PFSK-1 (cell line): ENCODE measurements at regions not wholly inside any gene's neighbourhood (a gene's known extent, or its start where the extent isn't known, plus 50 kb on each side); places are given as distances from the start of the nearest gene placed in this dataset.

Source experiments
- POLR2AphosphoS5 ChIP-seq: IDR thresholded peaks from 2 replicates; pipeline ENCODE4 v1.6.1; 2012; ENCODE audit warnings: low read depth, mild to moderate bottlenecking, control low read depth, low read length, moderate library complexity
- SIN3A ChIP-seq: IDR thresholded peaks from 2 replicates; pipeline ENCODE4 v1.6.1; 2012; ENCODE audit warnings: mild to moderate bottlenecking, low read length, moderate library complexity, borderline replicate concordance; ENCODE audit not compliant: insufficient read depth
- TF ChIP-seq, protein P1 (sequence below), 2 experiments: IDR thresholded peaks; 2 replicates each; pipeline versions ENCODE4 v1.6.1 to v1.8.0; 2011 to 2012; ENCODE audit warnings: low read depth in 2 of 2, low read length in 2 of 2, control low read depth in 1 of 2, inconsistent platforms in 1 of 2, mild to moderate bottlenecking in 1 of 2, moderate library complexity in 1 of 2; ENCODE audit not compliant: insufficient read depth in 1 of 2

DNA sequence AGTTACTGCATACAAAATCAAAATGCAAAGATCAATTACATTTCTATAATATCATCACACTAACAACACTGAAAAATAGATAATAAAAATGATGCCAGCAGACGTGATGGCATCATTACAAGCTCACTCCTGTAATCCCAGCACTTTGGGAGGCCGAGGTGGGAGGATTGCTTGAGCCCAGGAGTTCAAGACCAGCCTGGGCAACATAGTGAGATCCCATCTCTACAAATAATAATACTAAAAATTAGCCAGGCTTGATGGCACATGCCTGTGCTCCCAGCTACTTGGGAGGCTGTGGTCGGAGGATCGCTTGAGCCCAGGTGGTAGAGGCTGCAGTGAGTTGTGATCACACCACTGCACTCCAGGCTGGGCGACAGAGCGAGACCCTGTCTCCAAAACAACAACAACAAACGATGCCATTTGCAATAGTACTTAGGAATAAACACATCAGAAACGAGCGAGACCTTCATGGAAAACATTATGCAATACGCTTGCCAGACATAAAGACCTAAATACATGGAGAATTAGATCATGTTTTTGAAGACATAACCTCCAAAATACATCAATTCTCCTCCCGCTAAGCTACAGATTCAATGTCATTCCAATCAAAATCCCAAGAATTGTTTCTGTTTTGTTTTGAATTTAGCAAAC lies 86.6 kb upstream of the ERRFI1 start:
- TF ChIP-seq POLR2AphosphoS5 (no peak), SIN3A (no peak)
- TF ChIP-seq, protein P1, sequence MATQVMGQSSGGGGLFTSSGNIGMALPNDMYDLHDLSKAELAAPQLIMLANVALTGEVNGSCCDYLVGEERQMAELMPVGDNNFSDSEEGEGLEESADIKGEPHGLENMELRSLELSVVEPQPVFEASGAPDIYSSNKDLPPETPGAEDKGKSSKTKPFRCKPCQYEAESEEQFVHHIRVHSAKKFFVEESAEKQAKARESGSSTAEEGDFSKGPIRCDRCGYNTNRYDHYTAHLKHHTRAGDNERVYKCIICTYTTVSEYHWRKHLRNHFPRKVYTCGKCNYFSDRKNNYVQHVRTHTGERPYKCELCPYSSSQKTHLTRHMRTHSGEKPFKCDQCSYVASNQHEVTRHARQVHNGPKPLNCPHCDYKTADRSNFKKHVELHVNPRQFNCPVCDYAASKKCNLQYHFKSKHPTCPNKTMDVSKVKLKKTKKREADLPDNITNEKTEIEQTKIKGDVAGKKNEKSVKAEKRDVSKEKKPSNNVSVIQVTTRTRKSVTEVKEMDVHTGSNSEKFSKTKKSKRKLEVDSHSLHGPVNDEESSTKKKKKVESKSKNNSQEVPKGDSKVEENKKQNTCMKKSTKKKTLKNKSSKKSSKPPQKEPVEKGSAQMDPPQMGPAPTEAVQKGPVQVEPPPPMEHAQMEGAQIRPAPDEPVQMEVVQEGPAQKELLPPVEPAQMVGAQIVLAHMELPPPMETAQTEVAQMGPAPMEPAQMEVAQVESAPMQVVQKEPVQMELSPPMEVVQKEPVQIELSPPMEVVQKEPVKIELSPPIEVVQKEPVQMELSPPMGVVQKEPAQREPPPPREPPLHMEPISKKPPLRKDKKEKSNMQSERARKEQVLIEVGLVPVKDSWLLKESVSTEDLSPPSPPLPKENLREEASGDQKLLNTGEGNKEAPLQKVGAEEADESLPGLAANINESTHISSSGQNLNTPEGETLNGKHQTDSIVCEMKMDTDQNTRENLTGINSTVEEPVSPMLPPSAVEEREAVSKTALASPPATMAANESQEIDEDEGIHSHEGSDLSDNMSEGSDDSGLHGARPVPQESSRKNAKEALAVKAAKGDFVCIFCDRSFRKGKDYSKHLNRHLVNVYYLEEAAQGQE (IDR thresholded peaks at IDR 0.05; ENCODE audit: insufficient read depth in 1 of 2, low read depth in 2 of 2, low read length in 2 of 2), result no peak
